B cell (primary cell): ENCODE measurements at regions not wholly inside any gene's neighbourhood (a gene's known extent, or its start where the extent isn't known, plus 50 kb on each side); places are given as distances from the start of the nearest gene placed in this dataset.

Experiments
- ATAC-seq: fragments of 200-7000 bp; cut with Tn5 transposase; one replicate; pipeline ENCODE4 v1.10.0; 2021; ENCODE audit warnings: low read depth, mild to moderate bottlenecking, moderate number of reproducible peaks, moderate library complexity
- CTCF ChIA-PET: fragments of 350-600 bp; sonication (Branson Sonifier 250); formaldehyde crosslinking; loops from one replicate; lab custom pipeline; 2021; ENCODE audit warnings: antibody characterized with exemption, inconsistent platforms; lab: Charles Lee
- POLR2A ChIA-PET: fragments of 350-600 bp; sonication (Branson Sonifier 250); formaldehyde crosslinking; loops from one replicate; lab custom pipeline; 2021; ENCODE audit warnings: antibody characterized with exemption; lab: Charles Lee
- DNase-seq: peaks from one replicate; pipeline ENCODE4 v3.0.0; 2013
- H2AFZ ChIP-seq: 2 replicates; pipeline ENCODE4 v1.6.1; 2012; ENCODE audit warnings: mild to moderate bottlenecking, low read depth, low read length; ENCODE audit not compliant: insufficient read depth, poor library complexity, severe bottlenecking
- H3K27ac ChIP-seq, 2 donors: 1 replicate in 1 of 2; 2 replicates in 1 of 2; pipeline ENCODE4 v1.5.1; 2012 to 2013; ENCODE audit warnings: low read length in 2 of 2, mild to moderate bottlenecking in 2 of 2, moderate library complexity in 1 of 2
- H3K27me3 ChIP-seq, 4 experiments: fragments of 200-600 bp in 1 of 4; sonication (generic) in 1 of 4; replicated peaks in 1 of 4; 1 replicate in 2 of 4; 2 replicates in 2 of 4; pipeline versions ENCODE4 v1.6.1 to v1.7.0; 2013 to 2016; ENCODE audit warnings: low read length in 3 of 4, mild to moderate bottlenecking in 2 of 4, mixed read lengths in 1 of 4, moderate library complexity in 1 of 4; ENCODE audit not compliant: insufficient read depth in 4 of 4, control insufficient read depth in 3 of 4; ENCODE audit errors: control extremely low read depth in 1 of 4
- H3K36me3 ChIP-seq, 2 experiments: replicated peaks in 1 of 2; 1 replicate in 1 of 2; 2 replicates in 1 of 2; pipeline versions ENCODE4 v1.6.1 to v1.7.1; 2013; ENCODE audit warnings: low read length in 1 of 2; ENCODE audit not compliant: insufficient read depth in 2 of 2, control insufficient read depth in 1 of 2; ENCODE audit errors: control extremely low read depth in 1 of 2, extremely low read depth in 1 of 2
- H3K4me1 ChIP-seq, 2 donors: fragments of 200-600 bp in 1 of 2; sonication (generic) in 1 of 2; 1 replicate in 1 of 2; 2 replicates in 1 of 2; pipeline versions ENCODE4 v1.5.1 to v1.6.1; 2013 to 2017; ENCODE audit warnings: low read length in 2 of 2; ENCODE audit not compliant: control insufficient read depth in 2 of 2, insufficient read depth in 2 of 2
- H3K4me2 ChIP-seq: replicated peaks from 2 replicates; pipeline ENCODE3; 2012; ENCODE audit warnings: mild to moderate bottlenecking, low read depth, low read length; ENCODE audit not compliant: poor library complexity, severe bottlenecking
- H3K4me3 ChIP-seq, 5 experiments: fragments of 200-600 bp in 1 of 5; sonication (generic) in 1 of 5; 1 replicate in 3 of 5; 2 replicates in 2 of 5; pipeline versions ENCODE4 v1.5.1 to v1.7.0; 2011 to 2016; ENCODE audit warnings: low read length in 4 of 5, mild to moderate bottlenecking in 4 of 5, low read depth in 2 of 5, control low read depth in 1 of 5, moderate library complexity in 1 of 5; ENCODE audit not compliant: insufficient read depth in 1 of 5; ENCODE audit errors: control extremely low read depth in 1 of 5, extremely low read depth in 1 of 5
- H3K79me2 ChIP-seq: fragments of 200-600 bp; sonication (generic); one replicate; pipeline ENCODE4 v1.6.0; 2016; ENCODE audit warnings: low read length; ENCODE audit not compliant: control insufficient read depth, insufficient read depth
- H3K9ac ChIP-seq: fragments of 200-600 bp; sonication (generic); 2 replicates; pipeline ENCODE4 v1.6.1; 2017; ENCODE audit warnings: mild to moderate bottlenecking, low read length, moderate library complexity
- H3K9me3 ChIP-seq, 3 donors: one replicate each; pipeline versions ENCODE4 v1.6.1 to v1.7.1; 2013; ENCODE audit warnings: low read length in 2 of 3; ENCODE audit not compliant: control insufficient read depth in 2 of 3, insufficient read depth in 1 of 3; ENCODE audit errors: control extremely low read depth in 1 of 3
- H4K20me1 ChIP-seq: 2 replicates; pipeline ENCODE4 v1.6.0; 2012; ENCODE audit warnings: mild to moderate bottlenecking, low read length; ENCODE audit not compliant: insufficient read depth, control insufficient read depth, poor library complexity, severe bottlenecking
- H3K27ac Mint-ChIP-seq: one replicate; pipeline ENCODE4 v1.8.0; 2021; ENCODE audit warnings: mixed read lengths
- H3K27me3 Mint-ChIP-seq: one replicate; pipeline ENCODE4 v1.8.0; 2021; ENCODE audit warnings: mixed read lengths
- H3K4me1 Mint-ChIP-seq: one replicate; pipeline ENCODE4 v1.8.0; 2021; ENCODE audit warnings: mixed read lengths
- H3K4me3 Mint-ChIP-seq: one replicate; pipeline ENCODE4 v1.8.0; 2021; ENCODE audit warnings: mixed read lengths
- H3K9me3 Mint-ChIP-seq: one replicate; pipeline ENCODE4 v1.8.0; 2022; ENCODE audit warnings: mixed read lengths; ENCODE audit not compliant: insufficient read depth
- CTCF ChIP-seq: fragments of 200-600 bp; IDR thresholded peaks from one replicate; pipeline ENCODE4 v1.8.0; 2022; ENCODE audit warnings: antibody characterized with exemption, mild to moderate bottlenecking
- EZH2 ChIP-seq: IDR thresholded peaks from 2 replicates; pipeline ENCODE4 v1.6.1; 2012; ENCODE audit warnings: borderline replicate concordance, low read depth, mild to moderate bottlenecking, moderate library complexity, low read length; ENCODE audit not compliant: insufficient read depth, poor library complexity, severe bottlenecking
- WGBS: methylation state at CpG from one replicate; pipeline ENCODE4 v1.1.5; 2013; ENCODE audit warnings: missing lambda C conversion rate; ENCODE audit not compliant: insufficient coverage; 5-methylcytosine and 5-hydroxymethylcytosine counted together
- intact Hi-C: fragments of 100-400 bp; cut with micrococcal nuclease; formaldehyde crosslinking; loops from one replicate; pipeline ENCODE4 v1.10.0; 2022

- Histone ChIP-seq H3K27me3 (no peaks in the 10 kb centered on the region), H3K27ac (no peak overlapping the region), H3K9me3 (no peaks in the 10 kb centered on the region), H3K36me3 (no peaks in the 10 kb centered on the region), H3K4me2 (no peak overlapping the region), H3K4me3 (no peak overlapping the region), H2AFZ (no peak overlapping the region), H4K20me1 (no peaks in the 10 kb centered on the region), H3K4me1 (no peaks in the 10 kb centered on the region), H3K79me2 (no peaks in the 10 kb centered on the region), H3K9ac (no peak overlapping the region)
- no peak for TF ChIP-seq CTCF
- no peak for TF ChIP-seq EZH2
- POLR2A ChIA-PET, result no interaction called here
- Mint-ChIP-seq H3K9me3 (peaks cover 6% of the 10 kb centered on the region), H3K4me1 (no peaks in the 10 kb centered on the region), H3K4me3 (no peak overlapping the region), H3K27me3 (no peaks in the 10 kb centered on the region), H3K27ac (no peak overlapping the region)
- DNase-seq, result no peak
- ATAC-seq, result no peak
- CTCF ChIA-PET, result no interaction called here
- WGBS, result no CpG with 5 or more reads among the region's 1 CpG
- intact Hi-C loops, result no loop called here
Observed at GRCh38 chr5:33287242-33287641, 153.5 kb upstream of the TARS1 start.

GRCh38 chr5:33291216-33292000 is 149.4 kb upstream of the TARS1 start:
- Histone ChIP-seq H3K4me1 (no peaks in the 10 kb centered on the region), H3K4me3 (no peak overlapping the region), H2AFZ (no peak overlapping the region), H3K36me3 (no peaks in the 10 kb centered on the region), H3K27ac (no peak overlapping the region), H3K4me2 (no peak overlapping the region), H3K79me2 (no peaks in the 10 kb centered on the region), H3K9ac (no peak overlapping the region), H3K27me3 (no peaks in the 10 kb centered on the region), H3K9me3 (no peaks in the 10 kb centered on the region), H4K20me1 (no peaks in the 10 kb centered on the region)
- WGBS, result 100% methylated on average over 2 of the region's 3 CpGs
- CTCF ChIA-PET, result interaction anchor here (1.0 kb wide), 1 partner anchor 8 kb away, joined by 3 read pairs; no protein-coding TSS in a partner anchor
- ATAC-seq, result no peak
- intact Hi-C loops, result no loop called here
- Mint-ChIP-seq H3K4me1 (no peaks in the 10 kb centered on the region), H3K27ac (no peak overlapping the region), H3K9me3 (peaks cover 6% of the 10 kb centered on the region), H3K4me3 (no peak overlapping the region), H3K27me3 (no peaks in the 10 kb centered on the region)
- no peak for DNase-seq
- POLR2A ChIA-PET, result no interaction called here
- no peak for TF ChIP-seq CTCF
- no peak for TF ChIP-seq EZH2
